GM10266 (cell line): ENCODE measurements at regions not wholly inside any gene's neighbourhood (a gene's known extent, or its start where the extent isn't known, plus 50 kb on each side); places are given as distances from the start of the nearest gene placed in this dataset.

Experiments
- DNase-seq: peaks from one replicate; pipeline ENCODE4 v3.0.0; 2012; ENCODE audit errors: extremely low spot score
- CTCF ChIP-seq: IDR thresholded peaks from 2 replicates; pipeline ENCODE4 v1.5.1; 2012; ENCODE audit warnings: mild to moderate bottlenecking, low read depth; ENCODE audit not compliant: control insufficient read depth, insufficient read depth; ENCODE audit errors: missing control alignments

DNA sequence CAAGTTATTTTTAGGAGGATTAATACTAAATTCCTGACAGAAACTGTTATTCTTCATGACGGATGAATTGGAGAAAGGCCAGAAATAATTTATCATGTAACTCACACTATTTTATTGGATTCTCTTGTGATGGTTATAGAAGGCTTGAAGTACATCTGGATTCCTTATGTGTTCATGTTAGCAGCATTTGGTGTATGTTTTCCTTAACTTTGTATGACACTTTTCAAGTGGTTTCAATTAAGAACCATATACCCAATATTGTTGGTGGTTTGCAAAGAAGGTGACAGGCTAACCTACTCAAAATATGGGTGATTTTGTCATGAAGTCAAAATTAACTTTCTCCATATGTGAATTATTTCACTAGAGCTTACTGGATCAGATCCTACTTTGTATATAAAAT is 532.2 kb upstream of the CNTNAP2 start:
- DNase-seq: no peak
- no peak for TF ChIP-seq CTCF

- no peak for TF ChIP-seq CTCF
- no peak for DNase-seq
Measured at GRCh38 chr7:145582742-145583303, 533.8 kb upstream of the CNTNAP2 start.

GRCh38 chr7:145557805-145558204 is 558.8 kb upstream of the CNTNAP2 start:
- TF ChIP-seq CTCF: no peak
- no peak for DNase-seq

- TF ChIP-seq CTCF: no peak
Measured at GRCh38 chr7:145543242-145543641, 573.4 kb upstream of the CNTNAP2 start.

GRCh38 chr7:145539910-145540309 is 576.7 kb upstream of the CNTNAP2 start:
- no peak for DNase-seq
- TF ChIP-seq CTCF: no peak

More at GRCh38 chr7:145543242-145543641, 573.4 kb upstream of the CNTNAP2 start:
- DNase-seq: no peak

GRCh38 chr7:145534301-145534700 is 582.3 kb upstream of the CNTNAP2 start:
- no peak for TF ChIP-seq CTCF
- DNase-seq: no peak

GRCh38 chr7:145520284-145520683 is 596.3 kb upstream of the CNTNAP2 start:
- no peak for TF ChIP-seq CTCF
- no peak for DNase-seq
